T-cell (primary cell): ENCODE measurements at regions not wholly inside any gene's neighbourhood (a gene's known extent, or its start where the extent isn't known, plus 50 kb on each side); places are given as distances from the start of the nearest gene placed in this dataset.

Experiments used
- ATAC-seq, 4 experiments: fragments of 200-7000 bp in 3 of 4; fragments of 150-1000 bp in 1 of 4; cut with Tn5 transposase; replicated peaks in 1 of 4; 1 replicate in 3 of 4; 2 replicates in 1 of 4; pipeline ENCODE4 v1.10.0; 2021; ENCODE audit warnings: moderate library complexity in 3 of 4, mild to moderate bottlenecking in 2 of 4, moderate number of reproducible peaks in 1 of 4
- CTCF ChIA-PET, 2 donors: fragments of 300-600 bp; sonication (Branson Sonifier 250); formaldehyde crosslinking; loops; one replicate each; lab custom pipeline; 2022; ENCODE audit warnings: antibody characterized with exemption in 2 of 2; lab: Charles Lee
- POLR2A ChIA-PET, 2 donors: fragments of 300-600 bp; sonication (Branson Sonifier 250); formaldehyde crosslinking; loops; one replicate each; lab custom pipeline; 2022; ENCODE audit warnings: antibody characterized with exemption in 2 of 2; lab: Charles Lee
- DNase-seq, 35 experiments: peaks; one replicate each; pipeline versions ENCODE4 v3.0.0 to v3.0.0-alpha.2; 2013 to 2023
- H3K27ac ChIP-seq: one replicate; pipeline ENCODE4 v1.5.1; 2013; ENCODE audit warnings: low read length
- H3K27me3 ChIP-seq, 2 experiments: replicated peaks in 1 of 2; 1 replicate in 1 of 2; 2 replicates in 1 of 2; pipeline versions ENCODE4 v1.6.1 to v1.7.0; 2013; ENCODE audit warnings: low read length in 1 of 2, mixed read lengths in 1 of 2; ENCODE audit not compliant: control insufficient read depth in 2 of 2, insufficient read depth in 2 of 2; ENCODE audit errors: extremely low read depth in 1 of 2
- H3K36me3 ChIP-seq, 2 donors: 1 replicate in 1 of 2; 2 replicates in 1 of 2; pipeline versions ENCODE4 v1.6.1 to v1.7.0; 2013; ENCODE audit warnings: low read length in 1 of 2; ENCODE audit not compliant: control insufficient read depth in 2 of 2, insufficient read depth in 1 of 2; ENCODE audit errors: extremely low read depth in 1 of 2
- H3K4me1 ChIP-seq, 2 experiments: 1 replicate in 1 of 2; 2 replicates in 1 of 2; pipeline versions ENCODE4 v1.6.1 to v1.7.0; 2013; ENCODE audit warnings: low read length in 2 of 2, mixed read lengths in 1 of 2; ENCODE audit not compliant: insufficient read depth in 2 of 2, control insufficient read depth in 1 of 2; ENCODE audit errors: extremely low read depth in 1 of 2
- H3K4me3 ChIP-seq, 2 donors: 1 replicate in 1 of 2; 2 replicates in 1 of 2; pipeline versions ENCODE4 v1.5.1 to v1.7.0; 2013; ENCODE audit warnings: mild to moderate bottlenecking in 2 of 2, low read length in 1 of 2, moderate library complexity in 1 of 2; ENCODE audit not compliant: control insufficient read depth in 1 of 2; ENCODE audit errors: extremely low read depth in 1 of 2
- H3K9me3 ChIP-seq: 2 replicates; pipeline ENCODE4 v1.7.0; 2013
- H3K27ac Mint-ChIP-seq, 2 donors: one replicate each; pipeline ENCODE4 v1.8.0; 2020 to 2021; ENCODE audit warnings: mild to moderate bottlenecking in 2 of 2, mixed read lengths in 2 of 2
- H3K27me3 Mint-ChIP-seq, 2 donors: one replicate each; pipeline ENCODE4 v1.8.0; 2021 to 2022; ENCODE audit warnings: mixed read lengths in 2 of 2
- H3K36me3 Mint-ChIP-seq: one replicate; pipeline ENCODE4 v1.8.0; 2021; ENCODE audit warnings: mixed read lengths
- H3K4me1 Mint-ChIP-seq, 3 donors: one replicate each; pipeline ENCODE4 v1.8.0; 2020 to 2022; ENCODE audit warnings: mixed read lengths in 3 of 3, mild to moderate bottlenecking in 1 of 3
- H3K4me3 Mint-ChIP-seq, 3 donors: one replicate each; pipeline ENCODE4 v1.8.0; 2020 to 2022; ENCODE audit warnings: mild to moderate bottlenecking in 3 of 3, mixed read lengths in 3 of 3, moderate library complexity in 3 of 3
- H3K9me3 Mint-ChIP-seq, 3 donors: one replicate each; pipeline ENCODE4 v1.8.0; 2020 to 2022; ENCODE audit warnings: mixed read lengths in 3 of 3
- whole genome bisulfite sequencing: methylation state at CpG from one replicate; pipeline ENCODE4 v1.1.5; 2013; ENCODE audit warnings: missing lambda C conversion rate; ENCODE audit not compliant: insufficient coverage; 5-methylcytosine and 5-hydroxymethylcytosine counted together

DNA sequence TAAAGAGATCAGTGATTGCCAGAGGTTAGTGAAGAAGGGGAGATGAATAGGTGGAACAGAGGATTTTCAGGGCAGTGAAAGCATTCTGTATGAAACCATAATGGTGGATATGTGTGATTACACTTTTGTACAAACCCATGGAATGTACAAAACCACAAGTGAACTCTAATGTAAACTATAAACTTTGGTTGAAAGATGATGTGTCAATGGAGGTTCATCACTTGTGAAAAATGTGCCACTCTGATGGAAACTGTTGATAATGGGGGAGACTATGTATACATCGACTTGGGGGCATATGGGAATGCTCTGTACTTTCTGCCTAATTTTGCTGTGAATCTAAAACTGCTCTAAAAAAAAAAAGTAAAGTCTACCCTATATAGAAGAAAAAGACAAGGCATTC, 68.7 kb upstream of the ARHGEF3 start:
- Mint-ChIP-seq H3K36me3 (peaks cover 11% of the 10 kb centered on the region), H3K9me3 (no peaks in the 10 kb centered on the region), H3K4me3 (no peak overlapping the region), H3K4me1 (peaks cover 65 to 74% (median 70%) of the 10 kb centered on the region in 3 donors), H3K27ac (no peak overlapping the region), H3K27me3 (no peaks in the 10 kb centered on the region)
- DNase-seq: no peak
- no CpG with 5 or more reads among the region's 1 CpG for WGBS
- H3K4me1 ChIP-seq: peaks cover 0 to 2% of the 10 kb centered on the region in 2 experiments
- H3K36me3 ChIP-seq: no peaks in the 10 kb centered on the region
- H3K27ac ChIP-seq: no peak overlapping the region
- ChIA-PET CTCF (interaction anchor here in 1 of 2 donors (0.5 kb wide), 1 partner anchor 356 kb away, joined by 9 read pairs; no protein-coding TSS in a partner anchor), POLR2A (interaction anchor here (0.6 kb wide), 2 partner anchors 71 to 187 kb away, joined by 3 read pairs; partner anchors contain the start of gene TASOR (in 1 of the 2))
- H3K9me3 ChIP-seq: no peaks in the 10 kb centered on the region
- H3K4me3 ChIP-seq: no peak overlapping the region
- ATAC-seq: no peak
- no peaks in the 10 kb centered on the region for H3K27me3 ChIP-seq

DNA sequence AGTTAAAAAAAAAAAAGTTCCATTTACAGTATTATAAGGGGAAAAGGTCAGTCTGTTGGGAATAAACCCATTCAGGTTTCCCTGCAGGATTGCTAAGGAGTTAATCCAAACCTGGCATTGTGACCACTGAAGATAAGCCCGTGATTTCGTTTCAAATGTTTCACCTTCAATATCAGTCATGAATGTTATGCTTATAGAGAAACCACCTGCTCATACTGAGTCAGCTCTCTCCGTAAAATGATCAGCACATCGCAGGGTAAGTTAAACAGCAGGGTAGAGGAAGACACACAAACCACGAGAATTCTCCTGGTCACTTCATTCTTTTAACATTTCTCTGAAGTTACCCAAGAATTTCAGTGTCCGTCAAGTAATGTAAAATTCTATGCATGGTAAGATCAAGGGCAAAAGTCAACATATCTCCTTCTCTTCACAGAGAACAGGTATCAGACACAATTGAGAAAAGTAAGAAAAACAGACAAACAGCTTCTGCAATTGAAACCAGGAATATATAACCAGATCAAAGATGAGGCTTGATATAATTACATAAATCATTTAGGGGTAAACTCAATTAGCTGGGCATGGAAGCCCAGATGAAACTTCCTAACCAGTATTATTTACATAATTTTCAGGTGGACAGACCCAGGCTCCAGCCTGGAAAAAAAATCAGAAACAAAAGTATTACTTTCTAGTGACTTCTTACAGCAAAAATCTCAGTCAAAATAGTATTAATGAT, 67.6 kb upstream of the ARHGEF3 start:
- DNase-seq (no peak), ATAC-seq (peak in 2 of 4 experiments; percentile 36 to 73)
- WGBS: 50% methylated on average over 1 of the region's 6 CpGs
- Mint-ChIP-seq H3K27ac (peak overlapping the region; percentile 40 to 84), H3K9me3 (no peaks in the 10 kb centered on the region), H3K4me1 (peaks cover 63 to 74% (median 68%) of the 10 kb centered on the region in 3 donors), H3K4me3 (peak overlapping the region; percentile 44 to 72 (median 54)), H3K27me3 (no peaks in the 10 kb centered on the region), H3K36me3 (peaks cover 17% of the 10 kb centered on the region)
- Histone ChIP-seq H3K27me3 (no peaks in the 10 kb centered on the region), H3K36me3 (no peaks in the 10 kb centered on the region), H3K9me3 (no peaks in the 10 kb centered on the region), H3K4me3 (no peak overlapping the region), H3K4me1 (peaks cover 4 to 6% of the 10 kb centered on the region in 2 experiments), H3K27ac (no peak overlapping the region)
- CTCF ChIA-PET: interaction anchor here in 1 of 2 donors (0.6 kb wide), 2 partner anchors 165 to 856 kb away, joined by 3 read pairs; no protein-coding TSS in a partner anchor
- POLR2A ChIA-PET: interaction anchor here in 1 of 2 donors (0.6 to 0.7 kb wide), 2 partner anchors 55 to 61 kb away, joined by 3 read pairs; no protein-coding TSS in a partner anchor

GRCh38 chr3:56868706-56869105, 67.0 kb upstream of the ARHGEF3 start:
- POLR2A ChIA-PET: interaction anchor here in 1 of 2 donors (0.6 to 0.7 kb wide), 2 partner anchors 56 to 60 kb away, joined by 3 read pairs; no protein-coding TSS in a partner anchor
- Histone ChIP-seq H3K4me1 (peaks cover 4 to 6% of the 10 kb centered on the region in 2 experiments), H3K9me3 (no peaks in the 10 kb centered on the region), H3K4me3 (no peak overlapping the region), H3K27ac (no peak overlapping the region), H3K27me3 (no peaks in the 10 kb centered on the region), H3K36me3 (peaks cover 0 to 2% of the 10 kb centered on the region in 2 donors)
- Mint-ChIP-seq H3K4me1 (peaks cover 63 to 74% (median 68%) of the 10 kb centered on the region in 3 donors), H3K27ac (peak overlapping the region in 1 of 2 donors; percentile 84), H3K36me3 (peaks cover 22% of the 10 kb centered on the region), H3K9me3 (no peaks in the 10 kb centered on the region), H3K27me3 (no peaks in the 10 kb centered on the region), H3K4me3 (peak overlapping the region in 1 of 3 donors; percentile 3)
- DNase-seq (no peak), ATAC-seq (no peak)
- CTCF ChIA-PET: interaction anchor here in 1 of 2 donors (0.6 to 1.1 kb wide), 3 partner anchors 24 to 856 kb away, joined by 3 to 5 read pairs (median 3); no protein-coding TSS in a partner anchor
- no CpG with 5 or more reads among the region's 5 CpGs for WGBS

GRCh38 chr3:56867671-56868070, 65.9 kb upstream of the ARHGEF3 start:
- H3K9me3 Mint-ChIP-seq: no peaks in the 10 kb centered on the region
- WGBS: 100% methylated on average over 2 of the region's 4 CpGs
- Histone ChIP-seq H3K4me1 (peaks cover 6 to 9% of the 10 kb centered on the region in 2 experiments), H3K27ac (no peak overlapping the region), H3K36me3 (peaks cover 0 to 2% of the 10 kb centered on the region in 2 donors), H3K27me3 (no peaks in the 10 kb centered on the region), H3K9me3 (no peaks in the 10 kb centered on the region), H3K4me3 (no peak overlapping the region)
- DNase-seq (no peak), ATAC-seq (no peak)
- POLR2A ChIA-PET: no interaction called here
- no peaks in the 10 kb centered on the region for H3K27me3 Mint-ChIP-seq
- CTCF ChIA-PET: interaction anchor here in 1 of 2 donors (1.1 kb wide), 1 partner anchor 25 kb away, joined by 5 read pairs; no protein-coding TSS in a partner anchor
- H3K36me3 Mint-ChIP-seq: peaks cover 18% of the 10 kb centered on the region
- H3K4me3 Mint-ChIP-seq: no peak overlapping the region
- peaks cover 67 to 74% (median 72%) of the 10 kb centered on the region in 3 donors for H3K4me1 Mint-ChIP-seq
- peak overlapping the region in 1 of 2 donors; percentile 29 for H3K27ac Mint-ChIP-seq

DNA sequence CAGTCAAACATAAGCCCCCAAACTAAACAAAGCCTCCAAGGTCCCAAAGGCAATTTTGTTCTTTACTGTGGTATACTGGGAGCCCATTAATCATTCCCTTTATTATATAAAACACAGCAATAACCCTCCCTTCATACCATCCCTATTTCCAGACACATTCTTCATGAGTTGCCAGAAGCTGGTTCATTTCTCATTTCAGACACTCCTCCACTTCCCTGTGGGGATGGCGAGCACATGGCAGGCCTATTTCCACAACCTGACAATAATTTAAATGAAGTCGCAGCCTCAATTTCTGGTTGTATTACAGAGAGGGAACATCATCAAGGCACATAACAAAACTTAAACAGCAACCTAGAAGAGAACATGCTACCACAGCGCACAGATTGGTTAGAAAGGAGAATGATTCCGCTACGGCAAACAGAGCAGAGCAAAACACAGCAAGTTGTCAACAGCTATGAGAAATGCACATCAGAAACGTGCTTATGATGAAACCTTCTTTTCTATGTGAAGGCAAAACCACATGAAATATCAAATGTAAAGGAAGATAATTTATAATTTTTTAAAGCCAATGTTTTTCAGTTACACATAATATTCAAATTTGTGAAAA, 63.3 kb upstream of the ARHGEF3 start:
- ATAC-seq (peak in 1 of 4 experiments; percentile 64), DNase-seq (peak in 1 of 35 experiments; percentile 28)
- POLR2A ChIA-PET: no interaction called here
- peaks cover 0 to 2% of the 10 kb centered on the region in 2 donors for H3K36me3 ChIP-seq
- Mint-ChIP-seq H3K27me3 (no peaks in the 10 kb centered on the region), H3K4me3 (no peak overlapping the region), H3K4me1 (peaks cover 80 to 94% (median 85%) of the 10 kb centered on the region in 3 donors), H3K9me3 (no peaks in the 10 kb centered on the region), H3K36me3 (peaks cover 18% of the 10 kb centered on the region), H3K27ac (peak overlapping the region; percentile 9 to 45)
- H3K27me3 ChIP-seq: no peaks in the 10 kb centered on the region
- H3K27ac ChIP-seq: no peak overlapping the region
- no peaks in the 10 kb centered on the region for H3K9me3 ChIP-seq
- CTCF ChIA-PET: interaction anchor here in 1 of 2 donors (0.6 kb wide), 1 partner anchor 438 kb away, joined by 3 read pairs; no protein-coding TSS in a partner anchor
- peaks cover 25 to 32% of the 10 kb centered on the region in 2 experiments for H3K4me1 ChIP-seq
- H3K4me3 ChIP-seq: no peak overlapping the region
- whole genome bisulfite sequencing: no CpG with 5 or more reads among the region's 6 CpGs

GRCh38 chr3:56864090-56864489, 62.3 kb upstream of the ARHGEF3 start:
- DNase-seq: no peak
- no peaks in the 10 kb centered on the region for H3K9me3 Mint-ChIP-seq
- Histone ChIP-seq H3K27me3 (no peaks in the 10 kb centered on the region), H3K27ac (no peak overlapping the region), H3K36me3 (peaks cover 0 to 2% of the 10 kb centered on the region in 2 donors), H3K9me3 (no peaks in the 10 kb centered on the region), H3K4me1 (peaks cover 25 to 40% of the 10 kb centered on the region in 2 experiments), H3K4me3 (no peak overlapping the region)
- peak overlapping the region; percentile 13 to 59 for H3K27ac Mint-ChIP-seq
- POLR2A ChIA-PET: no interaction called here
- H3K4me3 Mint-ChIP-seq: no peak overlapping the region
- H3K4me1 Mint-ChIP-seq: peaks cover 74 to 90% (median 79%) of the 10 kb centered on the region in 3 donors
- ATAC-seq: no peak
- CTCF ChIA-PET: interaction anchor here in 1 of 2 donors (1.3 kb wide), 1 partner anchor 51 kb away, joined by 3 read pairs; no protein-coding TSS in a partner anchor
- peaks cover 18% of the 10 kb centered on the region for H3K36me3 Mint-ChIP-seq
- H3K27me3 Mint-ChIP-seq: no peaks in the 10 kb centered on the region
